Skeletal muscle cell (primary cell): ENCODE measurements at regions not wholly inside any gene's neighbourhood (a gene's known extent, or its start where the extent isn't known, plus 50 kb on each side); places are given as distances from the start of the nearest gene placed in this dataset.
"Not testable (repeated sequence)": the region's sequence is repeated elsewhere in the genome, so short reads cannot be mapped to it uniquely, and the experiment has no call there.

ENCODE experiments used
- DNase-seq: peaks from one replicate; pipeline ENCODE4 v3.0.0-alpha.2; 2010; ENCODE audit warnings: low read depth
- H3K4me3 ChIP-seq: 2 replicates; pipeline ENCODE4 v1.5.1; 2011; ENCODE audit warnings: low read depth, mild to moderate bottlenecking, control low read depth, low read length, moderate library complexity

- no peak for DNase-seq
Measured at GRCh38 chr22:27097506-27097905, 440.1 kb downstream of the MIAT start.

GRCh38 chr22:27097933-27098332 is 440.5 kb downstream of the MIAT start:
- DNase-seq = no peak
- no peak overlapping the region for H3K4me3 ChIP-seq

More at GRCh38 chr22:27097506-27097905, 440.1 kb downstream of the MIAT start:
- no peak overlapping the region for H3K4me3 ChIP-seq

- H3K4me3 ChIP-seq = no peak overlapping the region
- no peak for DNase-seq
Measured at GRCh38 chr22:27099946-27100722, 442.7 kb downstream of the MIAT start.

- H3K4me3 ChIP-seq = peak overlapping the region; percentile 8
Measured at GRCh38 chr22:27100789-27101188, 443.4 kb downstream of the MIAT start.

GRCh38 chr22:27101288-27101687 is 443.9 kb downstream of the MIAT start:
- no peak for DNase-seq
- H3K4me3 ChIP-seq = peak overlapping the region; percentile 8

More at GRCh38 chr22:27100789-27101188, 443.4 kb downstream of the MIAT start:
- DNase-seq = no peak

GRCh38 chr22:27104449-27104848 is 447.1 kb downstream of the MIAT start:
- no peak for DNase-seq

GRCh38 chr22:27105142-27106025 is 448.0 kb downstream of the MIAT start:
- no peak overlapping the region for H3K4me3 ChIP-seq
- DNase-seq = peak; percentile 74

More at GRCh38 chr22:27104449-27104848, 447.1 kb downstream of the MIAT start:
- no peak overlapping the region for H3K4me3 ChIP-seq

GRCh38 chr22:27106985-27107384 is 449.6 kb downstream of the MIAT start:
- H3K4me3 ChIP-seq = no peak overlapping the region
- no peak for DNase-seq

GRCh38 chr22:27107386-27107785 is 450.0 kb downstream of the MIAT start:
- DNase-seq = no peak

GRCh38 chr22:27107824-27108223 is 450.4 kb downstream of the MIAT start:
- DNase-seq = peak; percentile 82

More at GRCh38 chr22:27107386-27107785, 450.0 kb downstream of the MIAT start:
- H3K4me3 ChIP-seq = no peak overlapping the region

GRCh38 chr22:27108425-27109114 is 451.2 kb downstream of the MIAT start:
- no peak for DNase-seq
- H3K4me3 ChIP-seq = no peak overlapping the region

More at GRCh38 chr22:27107824-27108223, 450.4 kb downstream of the MIAT start:
- no peak overlapping the region for H3K4me3 ChIP-seq

GRCh38 chr22:27109406-27109805 is 452.0 kb downstream of the MIAT start:
- H3K4me3 ChIP-seq, DNase-seq: not testable (repeated sequence)

- DNase-seq = no peak
- H3K4me3 ChIP-seq = no peak overlapping the region
Measured at GRCh38 chr22:27110665-27111451, 453.5 kb downstream of the MIAT start.

- no peak overlapping the region for H3K4me3 ChIP-seq
- no peak for DNase-seq
Measured at GRCh38 chr22:27111796-27112672, 454.6 kb downstream of the MIAT start.

- peak; percentile 91 for DNase-seq
- H3K4me3 ChIP-seq = no peak overlapping the region
Measured at GRCh38 chr22:27113211-27113635, 455.8 kb downstream of the MIAT start.

- DNase-seq = no peak
- no peak overlapping the region for H3K4me3 ChIP-seq
Measured at GRCh38 chr22:27113641-27114040, 456.3 kb downstream of the MIAT start.

GRCh38 chr22:27114186-27114585 is 456.8 kb downstream of the MIAT start:
- DNase-seq = no peak
- no peak overlapping the region for H3K4me3 ChIP-seq

GRCh38 chr22:27115410-27115809 is 458.0 kb downstream of the MIAT start:
- DNase-seq = no peak
- H3K4me3 ChIP-seq = no peak overlapping the region
